ENCODE measurements at regions not wholly inside any gene's neighbourhood (a gene's known extent, or its start where the extent isn't known, plus 50 kb on each side); places are given as distances from the start of the nearest gene placed in this dataset.
A peak's percentile ranks its signal among the peaks of the same experiment; 100 is the strongest.
"Not testable (repeated sequence)": the region's sequence is repeated elsewhere in the genome, so short reads cannot be mapped to it uniquely, and the experiment has no call there.

GRCh38 chr7:119886007-119886406 is 387.0 kb upstream of the KCND2 start:
- no peak for DNase-seq (ENCODE audit: low read depth)

GRCh38 chr7:119886525-119886924 is 386.4 kb upstream of the KCND2 start:
- DNase-seq (ENCODE audit: low read depth), result not testable (repeated sequence)

GRCh38 chr7:119888251-119888650 is 384.7 kb upstream of the KCND2 start:
- DNase-seq (ENCODE audit: low read depth), result no peak

- no peak for DNase-seq (ENCODE audit: low read depth)
Observed at GRCh38 chr7:119890631-119891030, 382.3 kb upstream of the KCND2 start.

GRCh38 chr7:119895320-119895719 is 377.7 kb upstream of the KCND2 start:
- DNase-seq (ENCODE audit: low read depth), result no peak

GRCh38 chr7:119896386-119896785 is 376.6 kb upstream of the KCND2 start:
- no peak for DNase-seq (ENCODE audit: low read depth)

- no peak for DNase-seq (ENCODE audit: low read depth)
Observed at GRCh38 chr7:119900996-119901672, 371.8 kb upstream of the KCND2 start.

GRCh38 chr7:119903085-119903484 is 369.9 kb upstream of the KCND2 start:
- DNase-seq (ENCODE audit: low read depth), result no peak

- DNase-seq (ENCODE audit: low read depth), result no peak
Observed at GRCh38 chr7:119905495-119905894, 367.5 kb upstream of the KCND2 start.

GRCh38 chr7:119908948-119909347 is 364.0 kb upstream of the KCND2 start:
- DNase-seq (ENCODE audit: low read depth), result no peak

- not testable (repeated sequence) for DNase-seq (ENCODE audit: low read depth)
Observed at GRCh38 chr7:119914119-119914518, 358.9 kb upstream of the KCND2 start.

- no peak for DNase-seq (ENCODE audit: low read depth)
Observed at GRCh38 chr7:119916501-119916900, 356.5 kb upstream of the KCND2 start.

- no peak for DNase-seq (ENCODE audit: low read depth)
Observed at GRCh38 chr7:119918185-119918584, 354.8 kb upstream of the KCND2 start.

GRCh38 chr7:119919986-119920385 is 353.0 kb upstream of the KCND2 start:
- DNase-seq (ENCODE audit: low read depth), result no peak

- peak; percentile 79 for DNase-seq (ENCODE audit: low read depth)
Observed at GRCh38 chr7:119925581-119926289, 347.2 kb upstream of the KCND2 start.

GRCh38 chr7:119929891-119930290 is 343.1 kb upstream of the KCND2 start:
- peak; percentile 91 for DNase-seq (ENCODE audit: low read depth)

GRCh38 chr7:119931230-119931824 is 341.6 kb upstream of the KCND2 start:
- peak; percentile 76 for DNase-seq (ENCODE audit: low read depth)

GRCh38 chr7:119935418-119936025 is 337.5 kb upstream of the KCND2 start:
- peak; percentile 56 for DNase-seq (ENCODE audit: low read depth)

- DNase-seq (ENCODE audit: low read depth), result no peak
Observed at GRCh38 chr7:119936836-119937235, 336.1 kb upstream of the KCND2 start.

GRCh38 chr7:119937745-119938144 is 335.2 kb upstream of the KCND2 start:
- no peak for DNase-seq (ENCODE audit: low read depth)

- DNase-seq (ENCODE audit: low read depth), result no peak
Observed at GRCh38 chr7:119943942-119944600, 328.9 kb upstream of the KCND2 start.

GRCh38 chr7:119944601-119944972 is 328.4 kb upstream of the KCND2 start:
- no peak for DNase-seq (ENCODE audit: low read depth)

Data from amniotic epithelial cell (primary cell).